ENCODE measurements at regions not wholly inside any gene's neighbourhood (a gene's known extent, or its start where the extent isn't known, plus 50 kb on each side); places are given as distances from the start of the nearest gene placed in this dataset.

GRCh38 chr1:234710381-234710780 lies 100.4 kb upstream of the IRF2BP2 start:
- no peaks in the 10 kb centered on the region for H3K27me3 ChIP-seq (ENCODE audit: control insufficient read depth, insufficient read depth, low read length)
- no peaks in the 10 kb centered on the region for H3K9me3 ChIP-seq (replicated peaks; ENCODE audit: control insufficient read depth, low read depth, low read length)
- no peak for DNase-seq
- 90% methylated on average over 2 of the region's 6 CpGs for WGBS (ENCODE audit: insufficient coverage)
- H3K4me1 ChIP-seq (ENCODE audit: control insufficient read depth, insufficient read depth, low read length): peaks cover 29% of the 10 kb centered on the region
- H3K27ac ChIP-seq (ENCODE audit: low read length): peak overlapping the region; percentile 57
- no peak overlapping the region for H3K4me3 ChIP-seq (ENCODE audit: low read length)
- H3K36me3 ChIP-seq (ENCODE audit: control insufficient read depth, insufficient read depth, low read length): no peaks in the 10 kb centered on the region

GRCh38 chr1:234709473-234710228 lies 99.7 kb upstream of the IRF2BP2 start:
- Histone ChIP-seq H3K4me1 (ENCODE audit: control insufficient read depth, insufficient read depth, low read length) (peaks cover 26% of the 10 kb centered on the region), H3K9me3 (replicated peaks; ENCODE audit: control insufficient read depth, low read depth, low read length) (no peaks in the 10 kb centered on the region), H3K4me3 (ENCODE audit: low read length) (no peak overlapping the region), H3K27ac (ENCODE audit: low read length) (peak overlapping the region; percentile 79), H3K36me3 (ENCODE audit: control insufficient read depth, insufficient read depth, low read length) (no peaks in the 10 kb centered on the region), H3K27me3 (ENCODE audit: control insufficient read depth, insufficient read depth, low read length) (no peaks in the 10 kb centered on the region)
- DNase-seq: peak; percentile 56
- 82% methylated on average over 13 of the region's 14 CpGs for WGBS (ENCODE audit: insufficient coverage)

GRCh38 chr1:234708700-234709395 lies 98.9 kb upstream of the IRF2BP2 start:
- 89% methylated on average over 8 of the region's 9 CpGs for WGBS (ENCODE audit: insufficient coverage)
- Histone ChIP-seq H3K4me1 (ENCODE audit: control insufficient read depth, insufficient read depth, low read length) (peaks cover 26% of the 10 kb centered on the region), H3K27ac (ENCODE audit: low read length) (peak overlapping the region; percentile 79)

GRCh38 chr1:234707641-234708040 lies 97.7 kb upstream of the IRF2BP2 start:
- no peak overlapping the region for H3K27ac ChIP-seq (ENCODE audit: low read length)
- DNase-seq: peak; percentile 42
- WGBS (ENCODE audit: insufficient coverage): 75% methylated on average over 1 of the region's 1 CpG
- no peaks in the 10 kb centered on the region for H3K9me3 ChIP-seq (replicated peaks; ENCODE audit: control insufficient read depth, low read depth, low read length)
- H3K36me3 ChIP-seq (ENCODE audit: control insufficient read depth, insufficient read depth, low read length): no peaks in the 10 kb centered on the region
- no peak overlapping the region for H3K4me3 ChIP-seq (ENCODE audit: low read length)
- H3K27me3 ChIP-seq (ENCODE audit: control insufficient read depth, insufficient read depth, low read length): no peaks in the 10 kb centered on the region
- H3K4me1 ChIP-seq (ENCODE audit: control insufficient read depth, insufficient read depth, low read length): peaks cover 33% of the 10 kb centered on the region

More at GRCh38 chr1:234708700-234709395, 98.9 kb upstream of the IRF2BP2 start:
- Histone ChIP-seq H3K9me3 (replicated peaks; ENCODE audit: control insufficient read depth, low read depth, low read length) (no peaks in the 10 kb centered on the region), H3K27me3 (ENCODE audit: control insufficient read depth, insufficient read depth, low read length) (no peaks in the 10 kb centered on the region), H3K36me3 (ENCODE audit: control insufficient read depth, insufficient read depth, low read length) (no peaks in the 10 kb centered on the region), H3K4me3 (ENCODE audit: low read length) (no peak overlapping the region)
- no peak for DNase-seq

GRCh38 chr1:234706931-234707330 lies 97.0 kb upstream of the IRF2BP2 start:
- H3K4me3 ChIP-seq (ENCODE audit: low read length): no peak overlapping the region
- no peaks in the 10 kb centered on the region for H3K36me3 ChIP-seq (ENCODE audit: control insufficient read depth, insufficient read depth, low read length)
- WGBS (ENCODE audit: insufficient coverage): no CpG with 5 or more reads among the region's 1 CpG
- H3K4me1 ChIP-seq (ENCODE audit: control insufficient read depth, insufficient read depth, low read length): peaks cover 38% of the 10 kb centered on the region
- H3K27me3 ChIP-seq (ENCODE audit: control insufficient read depth, insufficient read depth, low read length): no peaks in the 10 kb centered on the region
- H3K27ac ChIP-seq (ENCODE audit: low read length): no peak overlapping the region
- H3K9me3 ChIP-seq (replicated peaks; ENCODE audit: control insufficient read depth, low read depth, low read length): no peaks in the 10 kb centered on the region
- no peak for DNase-seq

- Histone ChIP-seq H3K4me1 (ENCODE audit: control insufficient read depth, insufficient read depth, low read length) (peaks cover 43% of the 10 kb centered on the region), H3K4me3 (ENCODE audit: low read length) (no peak overlapping the region), H3K9me3 (replicated peaks; ENCODE audit: control insufficient read depth, low read depth, low read length) (no peaks in the 10 kb centered on the region), H3K27me3 (ENCODE audit: control insufficient read depth, insufficient read depth, low read length) (no peaks in the 10 kb centered on the region), H3K27ac (ENCODE audit: low read length) (no peak overlapping the region), H3K36me3 (ENCODE audit: control insufficient read depth, insufficient read depth, low read length) (no peaks in the 10 kb centered on the region)
- 80% methylated on average over 1 of the region's 3 CpGs for WGBS (ENCODE audit: insufficient coverage)
- DNase-seq: no peak
Measured at GRCh38 chr1:234706199-234706598, 96.2 kb upstream of the IRF2BP2 start.

GRCh38 chr1:234705615-234706014 lies 95.6 kb upstream of the IRF2BP2 start:
- Histone ChIP-seq H3K4me3 (ENCODE audit: low read length) (no peak overlapping the region), H3K9me3 (replicated peaks; ENCODE audit: control insufficient read depth, low read depth, low read length) (no peaks in the 10 kb centered on the region), H3K27ac (ENCODE audit: low read length) (no peak overlapping the region), H3K36me3 (ENCODE audit: control insufficient read depth, insufficient read depth, low read length) (no peaks in the 10 kb centered on the region), H3K27me3 (ENCODE audit: control insufficient read depth, insufficient read depth, low read length) (no peaks in the 10 kb centered on the region), H3K4me1 (ENCODE audit: control insufficient read depth, insufficient read depth, low read length) (peaks cover 43% of the 10 kb centered on the region)
- WGBS (ENCODE audit: insufficient coverage): no CpG with 5 or more reads among the region's 3 CpGs
- DNase-seq: no peak

- Histone ChIP-seq H3K27me3 (ENCODE audit: control insufficient read depth, insufficient read depth, low read length) (no peaks in the 10 kb centered on the region), H3K9me3 (replicated peaks; ENCODE audit: control insufficient read depth, low read depth, low read length) (no peaks in the 10 kb centered on the region), H3K27ac (ENCODE audit: low read length) (no peak overlapping the region), H3K36me3 (ENCODE audit: control insufficient read depth, insufficient read depth, low read length) (no peaks in the 10 kb centered on the region), H3K4me3 (ENCODE audit: low read length) (no peak overlapping the region), H3K4me1 (ENCODE audit: control insufficient read depth, insufficient read depth, low read length) (peaks cover 42% of the 10 kb centered on the region)
- DNase-seq: no peak
- WGBS (ENCODE audit: insufficient coverage): 97% methylated on average over 12 of the region's 14 CpGs
Measured at GRCh38 chr1:234704106-234704887, 94.3 kb upstream of the IRF2BP2 start.

- peak overlapping the region; percentile 83 for H3K27ac ChIP-seq (ENCODE audit: low read length)
Measured at GRCh38 chr1:234702342-234703000, 92.5 kb upstream of the IRF2BP2 start.

More at GRCh38 chr1:234702342-234703000, 92.5 kb upstream of the IRF2BP2 start:
- 40% methylated on average over 4 of the region's 7 CpGs for WGBS (ENCODE audit: insufficient coverage)
- H3K36me3 ChIP-seq (ENCODE audit: control insufficient read depth, insufficient read depth, low read length): no peaks in the 10 kb centered on the region
- H3K9me3 ChIP-seq (replicated peaks; ENCODE audit: control insufficient read depth, low read depth, low read length): no peaks in the 10 kb centered on the region
- H3K4me3 ChIP-seq (ENCODE audit: low read length): no peak overlapping the region
- DNase-seq: peak; percentile 99
- no peaks in the 10 kb centered on the region for H3K27me3 ChIP-seq (ENCODE audit: control insufficient read depth, insufficient read depth, low read length)
- peaks cover 48% of the 10 kb centered on the region for H3K4me1 ChIP-seq (ENCODE audit: control insufficient read depth, insufficient read depth, low read length)
